SKM-1 treated with dmso at 0.1 percent for 144 hours (cell line): ENCODE measurements at regions not wholly inside any gene's neighbourhood (a gene's known extent, or its start where the extent isn't known, plus 50 kb on each side); places are given as distances from the start of the nearest gene placed in this dataset.
"Not testable (repeated sequence)": the region's sequence is repeated elsewhere in the genome, so short reads cannot be mapped to it uniquely, and the experiment has no call there.

ENCODE experiments used
- DNase-seq: peaks from one replicate; lab custom pipeline; 2025; ENCODE audit not compliant: unreplicated experiment; lab: John Stamatoyannopoulos, UW

GRCh38 chr21:35297665-35298064, 248.6 kb upstream of the RUNX1 start:
- no peak for DNase-seq

- DNase-seq = no peak
Observed at GRCh38 chr21:35294231-35294898, 245.3 kb upstream of the RUNX1 start.

GRCh38 chr21:35291973-35292627, 243.0 kb upstream of the RUNX1 start:
- no peak for DNase-seq

GRCh38 chr21:35291034-35291433, 241.9 kb upstream of the RUNX1 start:
- no peak for DNase-seq

GRCh38 chr21:35288238-35288637, 239.1 kb upstream of the RUNX1 start:
- no peak for DNase-seq

GRCh38 chr21:35284199-35284598, 235.1 kb upstream of the RUNX1 start:
- DNase-seq = no peak

GRCh38 chr21:35282944-35283343, 233.8 kb upstream of the RUNX1 start:
- DNase-seq = no peak

- no peak for DNase-seq
Observed at GRCh38 chr21:35281956-35282355, 232.9 kb upstream of the RUNX1 start.

GRCh38 chr21:35280231-35280630, 231.1 kb upstream of the RUNX1 start:
- DNase-seq = no peak

GRCh38 chr21:35275776-35276175, 226.7 kb upstream of the RUNX1 start:
- DNase-seq = no peak

- DNase-seq = no peak
Observed at GRCh38 chr21:35274923-35275322, 225.8 kb upstream of the RUNX1 start.

GRCh38 chr21:35274090-35274489, 225.0 kb upstream of the RUNX1 start:
- DNase-seq = no peak

GRCh38 chr21:35273333-35273732, 224.2 kb upstream of the RUNX1 start:
- no peak for DNase-seq

GRCh38 chr21:35271344-35272118, 222.4 kb upstream of the RUNX1 start:
- not testable (repeated sequence) for DNase-seq

GRCh38 chr21:35268817-35269216, 219.7 kb upstream of the RUNX1 start:
- no peak for DNase-seq

- DNase-seq = no peak
Observed at GRCh38 chr21:35268261-35268660, 219.2 kb upstream of the RUNX1 start.

GRCh38 chr21:35266546-35266945, 217.4 kb upstream of the RUNX1 start:
- no peak for DNase-seq

GRCh38 chr21:35265170-35265877, 216.2 kb upstream of the RUNX1 start:
- DNase-seq = no peak

GRCh38 chr21:35259457-35259856, 210.4 kb upstream of the RUNX1 start:
- DNase-seq = no peak

- no peak for DNase-seq
Observed at GRCh38 chr21:35258521-35258920, 209.4 kb upstream of the RUNX1 start.

- DNase-seq = no peak
Observed at GRCh38 chr21:35257413-35257812, 208.3 kb upstream of the RUNX1 start.
